WI38 (cell line): ENCODE measurements at regions not wholly inside any gene's neighbourhood (a gene's known extent, or its start where the extent isn't known, plus 50 kb on each side); places are given as distances from the start of the nearest gene placed in this dataset.

ENCODE experiments used
- H3K4me3 ChIP-seq: 2 replicates; pipeline ENCODE4 v1.5.1; 2011; ENCODE audit warnings: low read depth, mild to moderate bottlenecking, control low read depth, low read length
- CTCF ChIP-seq: IDR thresholded peaks from 2 replicates; pipeline ENCODE4 v1.5.1; 2012; ENCODE audit warnings: low read depth, mild to moderate bottlenecking, control low read depth, low read length

- no peak overlapping the region for H3K4me3 ChIP-seq
- TF ChIP-seq CTCF: no peak
These were observed 402.6 kb upstream of the MKI67 start for GRCh38 chr10:128528781-128529180.

GRCh38 chr10:128529225-128529624, 403.0 kb upstream of the MKI67 start:
- no peak overlapping the region for H3K4me3 ChIP-seq
- TF ChIP-seq CTCF: no peak

GRCh38 chr10:128530301-128530700, 404.1 kb upstream of the MKI67 start:
- H3K4me3 ChIP-seq: no peak overlapping the region
- no peak for TF ChIP-seq CTCF

GRCh38 chr10:128530946-128531345, 404.7 kb upstream of the MKI67 start:
- no peak for TF ChIP-seq CTCF
- H3K4me3 ChIP-seq: no peak overlapping the region

GRCh38 chr10:128534686-128535085, 408.5 kb upstream of the MKI67 start:
- no peak overlapping the region for H3K4me3 ChIP-seq
- no peak for TF ChIP-seq CTCF

- TF ChIP-seq CTCF: no peak
These were observed 410.0 kb upstream of the MKI67 start for GRCh38 chr10:128536259-128536658.

GRCh38 chr10:128537834-128538330, 411.7 kb upstream of the MKI67 start:
- TF ChIP-seq CTCF: no peak
- no peak overlapping the region for H3K4me3 ChIP-seq

More at GRCh38 chr10:128536259-128536658, 410.0 kb upstream of the MKI67 start:
- H3K4me3 ChIP-seq: no peak overlapping the region
